B cell (primary cell): ENCODE measurements at regions not wholly inside any gene's neighbourhood (a gene's known extent, or its start where the extent isn't known, plus 50 kb on each side); places are given as distances from the start of the nearest gene placed in this dataset.

Experiments
- ATAC-seq: fragments of 200-7000 bp; cut with Tn5 transposase; one replicate; pipeline ENCODE4 v1.10.0; 2021; ENCODE audit warnings: low read depth, mild to moderate bottlenecking, moderate number of reproducible peaks, moderate library complexity
- CTCF ChIA-PET: fragments of 350-600 bp; sonication (Branson Sonifier 250); formaldehyde crosslinking; loops from one replicate; lab custom pipeline; 2021; ENCODE audit warnings: antibody characterized with exemption, inconsistent platforms; lab: Charles Lee
- POLR2A ChIA-PET: fragments of 350-600 bp; sonication (Branson Sonifier 250); formaldehyde crosslinking; loops from one replicate; lab custom pipeline; 2021; ENCODE audit warnings: antibody characterized with exemption; lab: Charles Lee
- DNase-seq: peaks from one replicate; pipeline ENCODE4 v3.0.0; 2013
- H2AFZ ChIP-seq: 2 replicates; pipeline ENCODE4 v1.6.1; 2012; ENCODE audit warnings: mild to moderate bottlenecking, low read depth, low read length; ENCODE audit not compliant: insufficient read depth, poor library complexity, severe bottlenecking
- H3K27ac ChIP-seq, 2 donors: 1 replicate in 1 of 2; 2 replicates in 1 of 2; pipeline ENCODE4 v1.5.1; 2012 to 2013; ENCODE audit warnings: low read length in 2 of 2, mild to moderate bottlenecking in 2 of 2, moderate library complexity in 1 of 2
- H3K27me3 ChIP-seq, 4 experiments: fragments of 200-600 bp in 1 of 4; sonication (generic) in 1 of 4; replicated peaks in 1 of 4; 1 replicate in 2 of 4; 2 replicates in 2 of 4; pipeline versions ENCODE4 v1.6.1 to v1.7.0; 2013 to 2016; ENCODE audit warnings: low read length in 3 of 4, mild to moderate bottlenecking in 2 of 4, mixed read lengths in 1 of 4, moderate library complexity in 1 of 4; ENCODE audit not compliant: insufficient read depth in 4 of 4, control insufficient read depth in 3 of 4; ENCODE audit errors: control extremely low read depth in 1 of 4
- H3K36me3 ChIP-seq, 2 experiments: replicated peaks in 1 of 2; 1 replicate in 1 of 2; 2 replicates in 1 of 2; pipeline versions ENCODE4 v1.6.1 to v1.7.1; 2013; ENCODE audit warnings: low read length in 1 of 2; ENCODE audit not compliant: insufficient read depth in 2 of 2, control insufficient read depth in 1 of 2; ENCODE audit errors: control extremely low read depth in 1 of 2, extremely low read depth in 1 of 2
- H3K4me1 ChIP-seq, 2 donors: fragments of 200-600 bp in 1 of 2; sonication (generic) in 1 of 2; 1 replicate in 1 of 2; 2 replicates in 1 of 2; pipeline versions ENCODE4 v1.5.1 to v1.6.1; 2013 to 2017; ENCODE audit warnings: low read length in 2 of 2; ENCODE audit not compliant: control insufficient read depth in 2 of 2, insufficient read depth in 2 of 2
- H3K4me2 ChIP-seq: replicated peaks from 2 replicates; pipeline ENCODE3; 2012; ENCODE audit warnings: mild to moderate bottlenecking, low read depth, low read length; ENCODE audit not compliant: poor library complexity, severe bottlenecking
- H3K4me3 ChIP-seq, 5 experiments: fragments of 200-600 bp in 1 of 5; sonication (generic) in 1 of 5; 1 replicate in 3 of 5; 2 replicates in 2 of 5; pipeline versions ENCODE4 v1.5.1 to v1.7.0; 2011 to 2016; ENCODE audit warnings: low read length in 4 of 5, mild to moderate bottlenecking in 4 of 5, low read depth in 2 of 5, control low read depth in 1 of 5, moderate library complexity in 1 of 5; ENCODE audit not compliant: insufficient read depth in 1 of 5; ENCODE audit errors: control extremely low read depth in 1 of 5, extremely low read depth in 1 of 5
- H3K79me2 ChIP-seq: fragments of 200-600 bp; sonication (generic); one replicate; pipeline ENCODE4 v1.6.0; 2016; ENCODE audit warnings: low read length; ENCODE audit not compliant: control insufficient read depth, insufficient read depth
- H3K9ac ChIP-seq: fragments of 200-600 bp; sonication (generic); 2 replicates; pipeline ENCODE4 v1.6.1; 2017; ENCODE audit warnings: mild to moderate bottlenecking, low read length, moderate library complexity
- H3K9me3 ChIP-seq, 3 donors: one replicate each; pipeline versions ENCODE4 v1.6.1 to v1.7.1; 2013; ENCODE audit warnings: low read length in 2 of 3; ENCODE audit not compliant: control insufficient read depth in 2 of 3, insufficient read depth in 1 of 3; ENCODE audit errors: control extremely low read depth in 1 of 3
- H4K20me1 ChIP-seq: 2 replicates; pipeline ENCODE4 v1.6.0; 2012; ENCODE audit warnings: mild to moderate bottlenecking, low read length; ENCODE audit not compliant: insufficient read depth, control insufficient read depth, poor library complexity, severe bottlenecking
- H3K27ac Mint-ChIP-seq: one replicate; pipeline ENCODE4 v1.8.0; 2021; ENCODE audit warnings: mixed read lengths
- H3K27me3 Mint-ChIP-seq: one replicate; pipeline ENCODE4 v1.8.0; 2021; ENCODE audit warnings: mixed read lengths
- H3K4me1 Mint-ChIP-seq: one replicate; pipeline ENCODE4 v1.8.0; 2021; ENCODE audit warnings: mixed read lengths
- H3K4me3 Mint-ChIP-seq: one replicate; pipeline ENCODE4 v1.8.0; 2021; ENCODE audit warnings: mixed read lengths
- H3K9me3 Mint-ChIP-seq: one replicate; pipeline ENCODE4 v1.8.0; 2022; ENCODE audit warnings: mixed read lengths; ENCODE audit not compliant: insufficient read depth
- EZH2 ChIP-seq: IDR thresholded peaks from 2 replicates; pipeline ENCODE4 v1.6.1; 2012; ENCODE audit warnings: borderline replicate concordance, low read depth, mild to moderate bottlenecking, moderate library complexity, low read length; ENCODE audit not compliant: insufficient read depth, poor library complexity, severe bottlenecking
- WGBS: methylation state at CpG from one replicate; pipeline ENCODE4 v1.1.5; 2013; ENCODE audit warnings: missing lambda C conversion rate; ENCODE audit not compliant: insufficient coverage; 5-methylcytosine and 5-hydroxymethylcytosine counted together
- intact Hi-C: fragments of 100-400 bp; cut with micrococcal nuclease; formaldehyde crosslinking; loops from one replicate; pipeline ENCODE4 v1.10.0; 2022
- TF ChIP-seq, protein P1 (sequence below): fragments of 200-600 bp; IDR thresholded peaks from one replicate; pipeline ENCODE4 v1.8.0; 2022; ENCODE audit warnings: antibody characterized with exemption, mild to moderate bottlenecking

DNA sequence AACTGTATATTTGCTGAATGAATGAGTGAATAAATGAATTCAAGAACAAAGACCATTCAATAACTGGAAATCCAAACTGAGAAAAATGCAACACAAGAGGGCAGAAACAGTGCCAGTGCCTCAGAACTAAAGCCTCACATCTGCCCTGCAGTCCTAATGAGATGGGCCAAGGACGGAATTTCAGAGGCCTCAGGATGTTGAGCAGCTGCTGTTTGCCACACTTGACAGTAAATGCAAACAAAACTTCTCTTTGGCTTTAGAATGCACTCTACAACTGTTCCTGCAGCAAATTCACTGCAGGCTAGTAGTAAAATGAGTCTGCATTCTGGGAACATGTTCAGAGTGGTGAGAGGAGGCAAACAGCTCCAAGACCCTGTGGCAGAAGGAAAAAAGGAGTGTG is 177.6 kb upstream of the LRFN2 start:
- H3K4me2 ChIP-seq, result no peak overlapping the region

GRCh38 chr6:40762981-40763380 is 175.8 kb upstream of the LRFN2 start:
- Mint-ChIP-seq H3K4me3 (no peak overlapping the region), H3K9me3 (no peaks in the 10 kb centered on the region), H3K27ac (no peak overlapping the region), H3K27me3 (peaks cover 13% of the 10 kb centered on the region), H3K4me1 (no peaks in the 10 kb centered on the region)
- POLR2A ChIA-PET, result no interaction called here
- CTCF ChIA-PET, result no interaction called here
- Histone ChIP-seq H3K4me1 (no peaks in the 10 kb centered on the region), H3K36me3 (no peaks in the 10 kb centered on the region), H3K79me2 (no peaks in the 10 kb centered on the region), H3K4me3 (no peak overlapping the region), H2AFZ (no peak overlapping the region), H3K4me2 (no peak overlapping the region), H3K27ac (no peak overlapping the region), H3K9ac (no peak overlapping the region), H4K20me1 (no peaks in the 10 kb centered on the region), H3K27me3 (peaks cover 0 to 4% (median 0%) of the 10 kb centered on the region in 4 experiments), H3K9me3 (no peaks in the 10 kb centered on the region)
- WGBS, result 98% methylated on average over 5 of the region's 5 CpGs
- intact Hi-C loops, result no loop called here
- no peak for DNase-seq
- ATAC-seq, result no peak
- TF ChIP-seq, protein P1, sequence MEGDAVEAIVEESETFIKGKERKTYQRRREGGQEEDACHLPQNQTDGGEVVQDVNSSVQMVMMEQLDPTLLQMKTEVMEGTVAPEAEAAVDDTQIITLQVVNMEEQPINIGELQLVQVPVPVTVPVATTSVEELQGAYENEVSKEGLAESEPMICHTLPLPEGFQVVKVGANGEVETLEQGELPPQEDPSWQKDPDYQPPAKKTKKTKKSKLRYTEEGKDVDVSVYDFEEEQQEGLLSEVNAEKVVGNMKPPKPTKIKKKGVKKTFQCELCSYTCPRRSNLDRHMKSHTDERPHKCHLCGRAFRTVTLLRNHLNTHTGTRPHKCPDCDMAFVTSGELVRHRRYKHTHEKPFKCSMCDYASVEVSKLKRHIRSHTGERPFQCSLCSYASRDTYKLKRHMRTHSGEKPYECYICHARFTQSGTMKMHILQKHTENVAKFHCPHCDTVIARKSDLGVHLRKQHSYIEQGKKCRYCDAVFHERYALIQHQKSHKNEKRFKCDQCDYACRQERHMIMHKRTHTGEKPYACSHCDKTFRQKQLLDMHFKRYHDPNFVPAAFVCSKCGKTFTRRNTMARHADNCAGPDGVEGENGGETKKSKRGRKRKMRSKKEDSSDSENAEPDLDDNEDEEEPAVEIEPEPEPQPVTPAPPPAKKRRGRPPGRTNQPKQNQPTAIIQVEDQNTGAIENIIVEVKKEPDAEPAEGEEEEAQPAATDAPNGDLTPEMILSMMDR, result no peak
- TF ChIP-seq EZH2, result no peak

More for the DNA sequence above, 177.6 kb upstream of the LRFN2 start:
- Histone ChIP-seq H2AFZ (no peak overlapping the region), H3K27me3 (peaks cover 0 to 4% (median 0%) of the 10 kb centered on the region in 4 experiments), H3K9ac (no peak overlapping the region), H3K79me2 (no peaks in the 10 kb centered on the region), H3K9me3 (no peaks in the 10 kb centered on the region), H4K20me1 (no peaks in the 10 kb centered on the region), H3K36me3 (no peaks in the 10 kb centered on the region), H3K27ac (no peak overlapping the region), H3K4me1 (no peaks in the 10 kb centered on the region), H3K4me3 (no peak overlapping the region)
- H3K4me1 Mint-ChIP-seq, result no peaks in the 10 kb centered on the region
- intact Hi-C loops, result no loop called here
- no peak for DNase-seq
- H3K27me3 Mint-ChIP-seq, result peaks cover 15% of the 10 kb centered on the region
- TF ChIP-seq EZH2, result no peak
- TF ChIP-seq, protein P1, result no peak
- H3K9me3 Mint-ChIP-seq, result no peaks in the 10 kb centered on the region
- no peak for ATAC-seq
- WGBS, result 67% methylated on average over 1 of the region's 1 CpG
- no peak overlapping the region for H3K27ac Mint-ChIP-seq
- H3K4me3 Mint-ChIP-seq, result no peak overlapping the region
- CTCF ChIA-PET, result no interaction called here
- POLR2A ChIA-PET, result no interaction called here
